Neuronal stem cell (in vitro differentiated cells): ENCODE measurements at regions not wholly inside any gene's neighbourhood (a gene's known extent, or its start where the extent isn't known, plus 50 kb on each side); places are given as distances from the start of the nearest gene placed in this dataset.

ENCODE experiments used
- DNase-seq: peaks from one replicate; pipeline ENCODE4 v3.0.0-alpha.2; 2013; ENCODE audit warnings: low spot score
- H2AFZ ChIP-seq: one replicate; pipeline ENCODE4 v1.6.1; 2013; ENCODE audit warnings: mild to moderate bottlenecking, low read length, inconsistent platforms
- H2AK5ac ChIP-seq: 2 replicates; pipeline ENCODE4 v1.6.1; 2013; ENCODE audit warnings: low read depth, mild to moderate bottlenecking, inconsistent platforms, low read length, moderate library complexity, mixed read lengths
- H2BK120ac ChIP-seq: 2 replicates; pipeline ENCODE4 v1.6.1; 2013; ENCODE audit warnings: low read depth, mild to moderate bottlenecking, inconsistent platforms, low read length, moderate library complexity, mixed read lengths
- H2BK12ac ChIP-seq: one replicate; pipeline ENCODE4 v1.6.1; 2013; ENCODE audit warnings: low read length, inconsistent platforms
- H2BK15ac ChIP-seq: 2 replicates; pipeline ENCODE4 v1.6.1; 2013; ENCODE audit warnings: mild to moderate bottlenecking, low read length, inconsistent platforms, mixed read lengths
- H2BK5ac ChIP-seq: one replicate; pipeline ENCODE4 v1.6.1; 2013; ENCODE audit warnings: inconsistent platforms, mild to moderate bottlenecking, low read length, moderate library complexity
- H3K14ac ChIP-seq: one replicate; pipeline ENCODE4 v1.6.1; 2013; ENCODE audit warnings: low read length, inconsistent platforms
- H3K18ac ChIP-seq: 2 replicates; pipeline ENCODE4 v1.6.1; 2013; ENCODE audit warnings: low read length, inconsistent platforms
- H3K23ac ChIP-seq: 2 replicates; pipeline ENCODE4 v1.6.1; 2013; ENCODE audit warnings: low read depth, mild to moderate bottlenecking, mixed read lengths, low read length, inconsistent platforms; ENCODE audit not compliant: poor library complexity
- H3K27ac ChIP-seq: replicated peaks from 3 replicates; pipeline ENCODE4 v1.5.1; 2013; ENCODE audit warnings: low read length, inconsistent platforms
- H3K27me3 ChIP-seq, 3 experiments: 2 replicates each; pipeline ENCODE4 v1.6.1; 2013; ENCODE audit warnings: low read length in 3 of 3, mild to moderate bottlenecking in 2 of 3, inconsistent platforms in 1 of 3, low read depth in 1 of 3, mixed read lengths in 1 of 3, moderate library complexity in 1 of 3; ENCODE audit not compliant: control insufficient read depth in 3 of 3, insufficient read depth in 3 of 3
- H3K36me3 ChIP-seq, 2 donors: replicated peaks in 1 of 2; 2 replicates each; pipeline ENCODE4 v1.6.1; 2013; ENCODE audit warnings: low read length in 2 of 2; ENCODE audit not compliant: control insufficient read depth in 2 of 2, insufficient read depth in 2 of 2
- H3K4ac ChIP-seq: 2 replicates; pipeline ENCODE4 v1.6.1; 2013; ENCODE audit warnings: inconsistent platforms, mild to moderate bottlenecking, low read length, moderate library complexity
- H3K4me1 ChIP-seq, 2 donors: 1 replicate in 1 of 2; 2 replicates in 1 of 2; pipeline ENCODE4 v1.6.1; 2013; ENCODE audit warnings: low read length in 2 of 2, low read depth in 1 of 2; ENCODE audit not compliant: control insufficient read depth in 2 of 2, insufficient read depth in 1 of 2
- H3K4me2 ChIP-seq: one replicate; pipeline ENCODE4 v1.6.1; 2013; ENCODE audit warnings: mild to moderate bottlenecking, low read length, inconsistent platforms; ENCODE audit not compliant: insufficient read depth, poor library complexity, severe bottlenecking
- H3K4me3 ChIP-seq, 2 donors: 2 replicates each; pipeline ENCODE4 v1.5.1; 2013; ENCODE audit warnings: low read length in 2 of 2, mild to moderate bottlenecking in 2 of 2, inconsistent platforms in 1 of 2, moderate library complexity in 1 of 2
- H3K79me1 ChIP-seq: one replicate; pipeline ENCODE4 v1.6.1; 2013; ENCODE audit warnings: low read depth, mild to moderate bottlenecking, inconsistent platforms, low read length, moderate library complexity
- H3K9ac ChIP-seq: one replicate; pipeline ENCODE4 v1.6.1; 2013; ENCODE audit warnings: mild to moderate bottlenecking, low read depth, low read length, inconsistent platforms; ENCODE audit not compliant: poor library complexity
- H3K9me3 ChIP-seq, 2 donors: replicated peaks in 1 of 2; 2 replicates each; pipeline versions ENCODE3 to v1.6.1; 2013; ENCODE audit warnings: low read length in 2 of 2, mild to moderate bottlenecking in 2 of 2, inconsistent platforms in 1 of 2, low read depth in 1 of 2, mixed read lengths in 1 of 2, moderate library complexity in 1 of 2; ENCODE audit not compliant: control insufficient read depth in 2 of 2, insufficient read depth in 1 of 2
- H4K8ac ChIP-seq: one replicate; pipeline ENCODE4 v1.6.1; 2013; ENCODE audit warnings: low read depth, mild to moderate bottlenecking, inconsistent platforms, low read length, moderate library complexity
- H4K91ac ChIP-seq: one replicate; pipeline ENCODE4 v1.6.1; 2013; ENCODE audit warnings: low read length, low read depth, mild to moderate bottlenecking, inconsistent platforms; ENCODE audit not compliant: poor library complexity
- WGBS, 2 donors: extraction: QIAGEN DNeasy Blood & Tissue Kit; methylation state at CpG; one replicate each; pipeline ENCODE4 v1.1.7; 2013; ENCODE audit warnings: missing lambda C conversion rate in 2 of 2, mixed read lengths in 1 of 2; ENCODE audit not compliant: insufficient read length in 2 of 2, insufficient replicate concordance in 1 of 2; ENCODE audit errors: extremely low coverage in 2 of 2; 5-methylcytosine and 5-hydroxymethylcytosine counted together

- Histone ChIP-seq H3K23ac (no peak overlapping the region), H3K4me2 (no peak overlapping the region), H3K4ac (no peak overlapping the region), H2BK120ac (no peak overlapping the region), H2AFZ (no peak overlapping the region), H4K8ac (no peak overlapping the region), H3K9ac (no peak overlapping the region), H3K14ac (no peak overlapping the region), H3K27ac (no peak overlapping the region), H3K4me3 (no peak overlapping the region), H3K4me1 (no peaks in the 10 kb centered on the region), H2BK12ac (no peak overlapping the region), H2AK5ac (no peak overlapping the region), H3K9me3 (no peaks in the 10 kb centered on the region), H3K27me3 (no peaks in the 10 kb centered on the region), H3K18ac (no peak overlapping the region), H4K91ac (no peak overlapping the region), H2BK15ac (no peak overlapping the region), H3K79me1 (no peaks in the 10 kb centered on the region), H2BK5ac (no peak overlapping the region), H3K36me3 (no peaks in the 10 kb centered on the region)
- no peak for DNase-seq
- no CpG with 5 or more reads among the region's 3 CpGs for WGBS, 2 donors
Observed at GRCh38 chr1:95716097-95716496, 482.1 kb downstream of the RWDD3 start.

- Histone ChIP-seq H3K4ac (no peak overlapping the region), H3K9me3 (no peaks in the 10 kb centered on the region), H2AK5ac (no peak overlapping the region), H4K91ac (no peak overlapping the region), H3K4me2 (no peak overlapping the region), H3K4me1 (no peaks in the 10 kb centered on the region), H2AFZ (no peak overlapping the region), H3K36me3 (no peaks in the 10 kb centered on the region), H3K18ac (no peak overlapping the region), H2BK5ac (no peak overlapping the region), H3K79me1 (no peaks in the 10 kb centered on the region), H3K27ac (no peak overlapping the region), H4K8ac (no peak overlapping the region), H3K14ac (no peak overlapping the region), H3K9ac (no peak overlapping the region), H3K23ac (no peak overlapping the region), H3K27me3 (no peaks in the 10 kb centered on the region), H2BK120ac (no peak overlapping the region), H2BK12ac (no peak overlapping the region), H2BK15ac (no peak overlapping the region), H3K4me3 (no peak overlapping the region)
- WGBS, 2 donors: no CpG with 5 or more reads among the region's 5 CpGs
- no peak for DNase-seq
Observed at GRCh38 chr1:95716550-95716949, 482.5 kb downstream of the RWDD3 start.

GRCh38 chr1:95723346-95723745 lies 489.3 kb downstream of the RWDD3 start:
- H3K14ac ChIP-seq: no peak overlapping the region
- H3K18ac ChIP-seq: no peak overlapping the region
- no peak overlapping the region for H2BK15ac ChIP-seq
- no peak overlapping the region for H2BK12ac ChIP-seq
- H3K4ac ChIP-seq: no peak overlapping the region
- no peak overlapping the region for H3K23ac ChIP-seq
- H3K4me3 ChIP-seq: no peak overlapping the region
- H2BK120ac ChIP-seq: no peak overlapping the region
- no peak overlapping the region for H4K8ac ChIP-seq
- H3K4me2 ChIP-seq: no peak overlapping the region
- peaks cover 0 to 2% of the 10 kb centered on the region in 2 donors for H3K4me1 ChIP-seq
- no peaks in the 10 kb centered on the region for H3K9me3 ChIP-seq
- DNase-seq: no peak
- H3K36me3 ChIP-seq: no peaks in the 10 kb centered on the region
- no peaks in the 10 kb centered on the region for H3K79me1 ChIP-seq
- no peak overlapping the region for H2BK5ac ChIP-seq
- no peak overlapping the region for H2AFZ ChIP-seq
- no peak overlapping the region for H2AK5ac ChIP-seq
- no peak overlapping the region for H4K91ac ChIP-seq
- H3K9ac ChIP-seq: no peak overlapping the region
- no peaks in the 10 kb centered on the region for H3K27me3 ChIP-seq
- H3K27ac ChIP-seq: no peak overlapping the region
- WGBS, 2 donors: no CpG with 5 or more reads among the region's 1 CpG

GRCh38 chr1:95728841-95729240 lies 494.8 kb downstream of the RWDD3 start:
- Histone ChIP-seq H4K91ac (no peak overlapping the region), H2BK120ac (no peak overlapping the region), H3K79me1 (no peaks in the 10 kb centered on the region), H3K23ac (no peak overlapping the region), H3K4me1 (peaks cover 0 to 2% of the 10 kb centered on the region in 2 donors), H3K4me2 (no peak overlapping the region), H3K4me3 (no peak overlapping the region), H2BK5ac (no peak overlapping the region), H4K8ac (no peak overlapping the region), H3K9ac (no peak overlapping the region), H3K4ac (no peak overlapping the region), H3K36me3 (no peaks in the 10 kb centered on the region), H2AK5ac (no peak overlapping the region), H3K27me3 (no peaks in the 10 kb centered on the region), H2AFZ (no peak overlapping the region), H2BK15ac (no peak overlapping the region), H2BK12ac (no peak overlapping the region), H3K27ac (no peak overlapping the region), H3K14ac (no peak overlapping the region), H3K9me3 (no peaks in the 10 kb centered on the region), H3K18ac (no peak overlapping the region)
- WGBS, 2 donors: no CpG with 5 or more reads among the region's 2 CpGs
- DNase-seq: no peak
